Activated CD8-positive, alpha-beta memory T cell treated with anti-CD3 and anti-CD28 coated beads for 24 hours (primary cell): ENCODE measurements at regions not wholly inside any gene's neighbourhood (a gene's known extent, or its start where the extent isn't known, plus 50 kb on each side); places are given as distances from the start of the nearest gene placed in this dataset.
"Not testable (repeated sequence)": the region's sequence is repeated elsewhere in the genome, so short reads cannot be mapped to it uniquely, and the experiment has no call there.

Source experiments
- DNase-seq: peaks from one replicate; pipeline ENCODE4 v3.0.0-alpha.2; 2020

- no peak for DNase-seq
Measured at GRCh38 chr6:11380969-11381744, 148.7 kb upstream of the NEDD9 start.

GRCh38 chr6:11380549-11380948, 148.1 kb upstream of the NEDD9 start:
- no peak for DNase-seq

DNA sequence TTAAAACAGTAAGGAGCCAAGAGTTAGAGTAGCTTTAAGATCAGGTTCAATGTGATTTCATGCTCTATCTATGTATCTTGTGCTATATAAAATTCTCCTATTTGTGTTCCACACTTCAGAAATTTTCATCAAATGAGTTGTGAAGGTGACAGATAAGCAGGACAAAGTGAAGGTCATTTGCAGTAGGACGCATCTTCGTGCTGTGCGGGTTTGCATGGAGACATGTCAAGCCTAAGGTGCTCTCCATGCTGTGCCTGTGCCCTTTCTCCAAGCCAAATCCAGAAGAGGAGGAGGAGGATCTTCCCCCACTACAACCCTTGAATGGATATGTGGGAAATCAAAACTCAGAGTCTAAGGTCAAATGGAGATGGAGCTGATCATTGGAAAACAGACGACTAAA, 147.3 kb upstream of the NEDD9 start:
- DNase-seq: no peak

GRCh38 chr6:11378639-11379038, 146.2 kb upstream of the NEDD9 start:
- no peak for DNase-seq

DNA sequence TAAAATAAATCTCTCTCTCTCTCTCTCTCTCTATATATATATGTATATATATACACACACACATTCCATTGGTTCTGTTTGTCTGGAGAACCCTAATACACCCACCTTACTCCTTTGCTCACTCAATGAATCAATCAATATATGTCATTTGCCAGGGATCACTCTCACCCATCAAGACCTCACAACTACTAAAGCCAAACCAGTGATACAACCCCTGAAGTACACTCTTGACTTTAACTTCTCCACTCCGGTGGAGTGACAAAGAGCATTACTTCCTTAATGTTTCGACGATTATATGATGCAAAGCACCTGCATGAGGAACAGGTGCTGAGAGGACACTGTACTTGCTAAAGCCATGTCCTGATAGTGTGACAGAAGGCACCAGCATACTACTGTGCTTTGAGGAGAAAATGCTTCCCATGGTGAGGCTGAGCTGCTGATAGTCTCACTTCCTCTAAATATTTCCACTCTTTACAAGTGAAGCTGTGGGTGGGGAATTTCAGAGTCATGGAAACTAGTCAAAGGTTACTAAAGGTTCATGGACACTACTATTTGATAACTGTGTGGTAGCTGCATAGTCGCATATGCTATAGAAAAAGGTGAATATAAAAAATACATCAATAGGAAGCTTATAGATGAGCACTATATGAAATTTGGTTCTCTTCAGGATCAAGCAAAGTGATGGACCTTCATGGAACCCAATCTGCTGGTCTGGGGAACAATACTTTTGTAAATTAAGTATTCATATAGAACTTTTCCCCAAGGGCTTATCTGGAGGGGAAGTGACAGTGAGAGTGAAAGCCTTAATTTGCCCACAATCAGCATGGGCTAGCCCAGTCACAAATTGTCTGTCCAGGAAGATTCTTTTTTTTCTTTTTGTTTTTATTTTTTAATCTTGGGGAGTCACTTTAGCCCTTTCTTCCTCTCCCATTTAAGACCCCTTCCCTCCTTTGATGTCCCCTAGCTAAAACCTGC, 141.9 kb upstream of the NEDD9 start:
- DNase-seq: no peak

- no peak for DNase-seq
Measured at GRCh38 chr6:11373208-11373607, 140.7 kb upstream of the NEDD9 start.

- not testable (repeated sequence) for DNase-seq
Measured at GRCh38 chr6:11372186-11372790, 139.8 kb upstream of the NEDD9 start.

GRCh38 chr6:11370191-11371018, 137.9 kb upstream of the NEDD9 start:
- DNase-seq: no peak

DNA sequence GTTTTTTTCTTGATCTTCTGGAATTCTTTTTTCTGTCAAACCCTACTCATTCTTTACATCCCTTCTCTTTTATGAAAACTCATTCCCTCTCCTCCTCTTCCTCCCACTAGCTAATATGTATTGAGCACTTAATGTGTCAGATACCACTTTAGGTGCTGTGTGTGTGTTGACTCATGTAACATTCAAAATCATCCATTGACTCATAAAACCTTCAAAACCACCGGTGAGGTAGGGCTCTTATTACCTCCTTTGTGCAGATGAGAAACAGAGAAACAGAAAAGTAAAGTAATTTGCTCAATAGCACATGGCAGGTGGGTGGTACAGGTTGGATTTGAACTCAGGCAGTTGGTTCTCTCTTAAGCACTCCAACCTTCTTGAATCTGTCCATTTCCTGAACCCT, 136.3 kb upstream of the NEDD9 start:
- no peak for DNase-seq

GRCh38 chr6:11368264-11368663, 135.8 kb upstream of the NEDD9 start:
- DNase-seq: no peak

GRCh38 chr6:11367638-11368199, 135.3 kb upstream of the NEDD9 start:
- DNase-seq: no peak

- no peak for DNase-seq
Measured at GRCh38 chr6:11366934-11367637, 134.6 kb upstream of the NEDD9 start.

- DNase-seq: no peak
Measured at GRCh38 chr6:11366183-11366933, 133.9 kb upstream of the NEDD9 start.

DNA sequence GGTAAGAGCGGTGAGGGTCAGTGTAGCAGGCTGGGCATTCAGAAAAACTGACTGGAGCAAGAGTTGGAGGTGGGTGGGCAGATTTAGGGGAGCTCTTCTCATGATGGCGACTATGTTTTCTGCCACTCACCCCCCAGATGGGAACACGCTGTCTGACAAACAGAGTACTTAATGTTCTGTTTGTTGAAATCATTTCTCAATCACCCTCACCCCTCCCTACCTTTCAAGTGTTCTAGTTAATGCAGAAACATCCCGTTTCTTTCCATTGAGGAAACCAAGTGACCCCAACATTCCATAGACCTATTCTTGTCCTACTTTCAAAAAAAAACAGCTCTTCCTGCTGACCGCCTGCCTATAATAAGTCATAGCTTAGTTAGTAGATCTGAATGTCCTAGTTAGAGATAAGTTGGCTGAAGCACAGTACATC, 132.5 kb upstream of the NEDD9 start:
- no peak for DNase-seq

- peak; percentile 73 for DNase-seq
Measured at GRCh38 chr6:11363881-11364576, 131.6 kb upstream of the NEDD9 start.

- no peak for DNase-seq
Measured at GRCh38 chr6:11362564-11362963, 130.1 kb upstream of the NEDD9 start.

DNA sequence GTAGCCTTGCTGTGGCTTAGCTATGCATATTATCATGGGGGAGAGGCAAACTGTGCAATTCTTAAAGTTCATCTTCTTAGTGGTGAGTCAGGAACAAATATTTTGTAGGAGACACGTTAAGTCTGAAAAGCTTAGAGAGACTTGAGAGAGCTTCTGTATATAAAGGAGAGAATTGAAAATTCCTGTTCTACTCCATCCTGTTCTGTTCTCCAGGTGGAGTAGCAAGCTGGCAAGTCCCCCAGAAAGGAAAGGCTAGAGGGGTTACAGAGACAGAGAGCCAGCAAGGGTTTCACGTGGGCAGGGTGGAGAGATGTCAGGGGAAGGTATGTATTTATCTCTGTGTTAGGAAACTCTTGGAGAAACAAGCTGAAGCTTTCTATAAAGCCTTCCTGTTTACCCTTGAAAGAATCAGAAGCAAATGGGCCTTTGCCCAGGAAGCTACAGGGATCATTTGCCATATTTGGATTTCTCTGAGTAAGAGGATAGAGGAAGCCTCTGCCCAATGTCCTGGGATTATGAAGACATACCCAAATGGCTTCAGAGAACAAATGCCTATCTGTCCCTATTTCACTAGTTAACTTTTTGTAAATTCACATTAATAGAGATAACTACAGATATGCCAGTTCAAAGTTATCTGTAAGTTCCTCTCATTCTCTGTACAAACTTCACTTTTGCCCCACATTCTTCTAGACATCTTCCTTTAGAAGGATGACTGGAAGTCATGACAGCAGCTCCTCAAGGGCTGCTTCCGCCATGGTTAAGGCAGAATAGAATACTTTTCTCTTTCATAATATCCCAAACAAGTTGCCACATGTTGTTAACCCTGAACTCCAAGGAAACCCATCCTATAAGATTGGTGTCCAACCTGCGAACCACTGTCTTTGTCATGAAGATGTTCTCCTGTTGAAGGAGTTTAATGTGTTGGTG, 126.7 kb upstream of the NEDD9 start:
- DNase-seq: no peak

GRCh38 chr6:11357285-11357684, 124.8 kb upstream of the NEDD9 start:
- no peak for DNase-seq
